GM21825 (cell line): ENCODE measurements at regions not wholly inside any gene's neighbourhood (a gene's known extent, or its start where the extent isn't known, plus 50 kb on each side); places are given as distances from the start of the nearest gene placed in this dataset.

ENCODE experiments used
- ATAC-seq: cut with Tn5 transposase; IDR thresholded peaks from one replicate; pipeline ENCODE4 v1.9.1; 2021; ENCODE audit warnings: mild to moderate bottlenecking, moderate library complexity; ENCODE audit not compliant: unreplicated experiment

- ATAC-seq, result no peak
Observed at GRCh38 chrX:43493756-43494155, 162.3 kb upstream of the MAOA start.

DNA sequence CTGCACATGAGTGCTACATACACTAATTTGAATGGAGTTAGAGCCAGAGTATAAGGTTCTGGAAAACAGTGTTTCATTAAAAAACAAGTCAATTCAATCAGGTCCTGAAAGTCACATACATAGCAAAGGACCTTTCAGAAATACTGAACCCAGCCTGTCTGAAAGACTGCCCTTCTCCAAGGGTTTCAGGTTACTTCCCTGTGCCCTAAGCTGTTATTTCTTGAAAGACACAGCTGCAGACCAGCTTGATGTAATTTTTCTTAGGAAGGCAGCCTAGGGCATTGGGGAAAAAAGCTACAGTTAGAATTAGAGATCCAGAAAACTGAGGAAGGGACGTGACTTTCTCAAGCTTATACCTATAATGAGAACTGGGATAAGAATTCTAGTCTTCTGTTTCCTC lies 155.9 kb upstream of the MAOA start:
- no peak for ATAC-seq

- ATAC-seq, result no peak
Observed at GRCh38 chrX:43500996-43501694, 155.0 kb upstream of the MAOA start.

- no peak for ATAC-seq
Observed at GRCh38 chrX:43504394-43504793, 151.7 kb upstream of the MAOA start.

GRCh38 chrX:43505769-43506168 lies 150.3 kb upstream of the MAOA start:
- no peak for ATAC-seq

DNA sequence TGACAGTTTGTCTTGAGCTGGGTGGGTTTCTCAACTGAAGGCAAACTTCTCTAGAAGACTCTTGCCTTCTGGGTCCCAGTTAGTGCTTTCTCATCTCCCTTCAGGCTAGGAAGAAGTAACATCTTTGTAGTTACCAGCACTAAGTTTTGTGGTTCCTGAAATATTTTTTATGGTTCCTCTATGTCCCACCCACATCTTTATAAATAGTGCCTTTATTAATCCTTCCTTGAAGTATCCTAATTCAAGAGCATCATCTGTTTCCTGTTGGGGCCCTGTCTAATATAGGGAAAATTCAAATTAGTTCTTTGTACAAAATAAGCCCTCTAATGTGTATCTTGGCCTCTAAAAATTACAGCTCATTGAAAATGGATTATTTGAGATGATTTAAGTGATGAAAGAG lies 147.4 kb upstream of the MAOA start:
- no peak for ATAC-seq

- ATAC-seq, result no peak
Observed at GRCh38 chrX:43510209-43510608, 145.9 kb upstream of the MAOA start.

GRCh38 chrX:43513085-43513484 lies 143.0 kb upstream of the MAOA start:
- no peak for ATAC-seq

DNA sequence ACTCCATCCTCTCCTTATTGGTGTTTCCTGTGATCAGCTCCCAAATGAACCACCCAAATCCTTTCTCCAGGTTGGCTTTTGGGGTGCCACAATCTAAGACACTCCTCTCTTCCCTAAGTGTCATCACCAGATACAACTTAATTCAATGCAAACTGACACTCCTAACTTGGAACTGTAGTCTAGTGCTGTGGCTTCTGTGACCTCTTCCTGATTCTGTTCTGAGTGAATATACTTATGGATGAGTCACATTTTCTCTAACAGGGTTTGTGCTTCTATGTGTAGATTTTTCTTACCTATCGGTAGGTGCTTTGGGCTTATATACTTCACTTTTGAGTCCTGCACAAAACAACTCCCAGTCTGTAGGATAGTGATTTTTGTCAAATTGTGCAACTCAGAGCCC lies 141.3 kb upstream of the MAOA start:
- no peak for ATAC-seq

- no peak for ATAC-seq
Observed at GRCh38 chrX:43522582-43522981, 133.5 kb upstream of the MAOA start.

DNA sequence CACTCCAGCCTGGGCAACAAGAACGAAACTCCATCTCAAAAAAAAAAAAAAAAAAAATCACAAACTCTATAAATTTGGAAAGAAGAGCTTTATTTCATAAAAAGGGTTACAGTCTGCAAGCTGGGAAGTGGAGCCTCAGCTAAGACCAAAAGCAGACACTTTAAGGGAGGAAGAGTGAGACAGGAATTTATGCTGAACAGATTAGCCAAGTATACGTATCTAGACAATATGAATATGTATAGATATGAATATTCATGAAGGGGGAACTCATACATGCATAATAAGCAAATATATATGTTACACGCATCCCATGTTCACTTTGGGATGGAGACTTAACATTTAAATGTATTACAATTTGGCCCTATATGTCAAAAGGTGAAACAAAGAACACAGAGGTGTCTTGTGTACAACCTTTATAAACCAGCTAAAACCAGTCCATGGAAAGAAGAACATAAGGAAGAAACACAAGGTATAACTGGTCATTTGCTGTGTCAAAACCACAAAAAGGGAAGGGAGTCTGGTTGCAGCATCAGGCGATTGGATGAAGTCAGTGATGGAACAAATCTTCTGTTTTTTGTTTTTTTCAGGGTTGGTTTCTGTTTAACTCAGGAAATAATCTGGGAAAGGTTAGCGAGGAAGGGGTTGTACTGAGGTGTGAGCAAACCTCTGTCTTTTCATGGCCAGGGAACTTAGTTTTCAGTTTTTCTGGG lies 130.0 kb upstream of the MAOA start:
- ATAC-seq, result no peak

DNA sequence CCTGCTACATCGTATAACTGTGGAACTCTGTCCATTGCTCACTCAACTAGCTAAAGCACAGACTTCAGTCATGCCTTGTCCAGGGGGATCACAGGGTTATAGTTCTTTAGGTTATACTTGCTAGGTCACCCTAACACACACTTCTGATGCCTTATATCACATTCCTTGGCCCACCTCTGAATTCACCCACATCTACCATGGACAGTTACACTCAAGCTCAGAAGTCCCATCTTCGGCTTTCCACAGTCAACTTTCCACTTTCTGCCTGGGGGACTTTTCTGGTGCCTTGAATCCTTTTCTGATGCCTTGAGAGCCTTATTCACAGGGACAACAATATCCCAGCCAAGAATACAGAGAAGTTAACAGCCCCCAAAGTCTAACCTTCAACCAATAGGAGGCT lies 129.2 kb upstream of the MAOA start:
- ATAC-seq, result no peak

DNA sequence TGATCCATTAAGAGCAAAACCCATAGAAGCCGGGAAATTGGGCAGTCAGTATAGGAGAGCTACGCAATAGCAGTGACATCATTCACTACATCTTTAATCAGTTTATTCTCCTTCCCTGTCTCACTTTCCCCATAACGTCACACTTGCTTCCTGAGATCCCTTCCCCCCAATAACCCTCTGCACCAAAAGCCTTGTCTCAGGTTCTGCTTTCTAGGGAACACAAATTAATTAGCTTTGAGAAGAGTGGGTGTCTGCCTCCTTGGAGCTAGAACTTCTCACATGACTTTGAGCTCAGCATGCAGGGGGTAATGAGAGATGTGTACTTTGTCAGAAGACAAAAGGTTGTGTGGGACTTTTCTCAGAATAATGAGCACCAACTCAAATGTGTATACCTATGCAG lies 128.3 kb upstream of the MAOA start:
- no peak for ATAC-seq

- no peak for ATAC-seq
Observed at GRCh38 chrX:43530837-43531236, 125.3 kb upstream of the MAOA start.

GRCh38 chrX:43540318-43540717 lies 115.8 kb upstream of the MAOA start:
- no peak for ATAC-seq

DNA sequence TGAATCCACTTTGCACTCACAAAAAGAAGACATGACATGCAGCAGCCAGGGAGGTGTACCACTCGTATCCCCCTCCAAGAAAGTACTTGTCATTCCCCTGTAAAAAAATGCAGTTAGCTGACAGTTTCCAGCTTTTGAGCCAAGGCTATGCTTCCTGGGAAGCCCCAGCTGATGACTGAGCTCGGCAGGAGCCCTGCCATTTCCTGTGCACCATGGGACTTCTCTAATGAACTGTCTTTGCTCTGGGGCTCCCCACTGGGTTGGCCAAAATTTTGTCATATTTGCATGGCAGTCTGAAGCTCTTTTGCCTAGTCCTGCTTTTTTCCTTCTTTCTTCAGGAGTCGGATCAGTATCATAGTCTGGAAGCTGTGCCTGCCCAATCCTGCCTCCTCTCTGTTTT lies 104.5 kb upstream of the MAOA start:
- no peak for ATAC-seq

- ATAC-seq, result no peak
Observed at GRCh38 chrX:43552156-43552555, 103.9 kb upstream of the MAOA start.

GRCh38 chrX:43552703-43553102 lies 103.4 kb upstream of the MAOA start:
- no peak for ATAC-seq

GRCh38 chrX:43553257-43553656 lies 102.8 kb upstream of the MAOA start:
- ATAC-seq, result no peak

GRCh38 chrX:43556207-43556606 lies 99.9 kb upstream of the MAOA start:
- ATAC-seq, result no peak

- no peak for ATAC-seq
Observed at GRCh38 chrX:43557792-43558191, 98.3 kb upstream of the MAOA start.

GRCh38 chrX:43559644-43560043 lies 96.5 kb upstream of the MAOA start:
- ATAC-seq, result no peak
